Stimulated activated CD4-positive, alpha-beta T cell treated with anti-CD3 and anti-CD28 coated beads, TNF-alpha, amount 100 ng/mL, for 4 hours (primary cell): ENCODE measurements at regions not wholly inside any gene's neighbourhood (a gene's known extent, or its start where the extent isn't known, plus 50 kb on each side); places are given as distances from the start of the nearest gene placed in this dataset.
"Not testable (repeated sequence)": the region's sequence is repeated elsewhere in the genome, so short reads cannot be mapped to it uniquely, and the experiment has no call there.

Experiments used
- DNase-seq, 3 experiments: peaks; one replicate each; pipeline ENCODE4 v3.0.0-alpha.2; 2020; ENCODE audit warnings: low read depth in 3 of 3

DNA sequence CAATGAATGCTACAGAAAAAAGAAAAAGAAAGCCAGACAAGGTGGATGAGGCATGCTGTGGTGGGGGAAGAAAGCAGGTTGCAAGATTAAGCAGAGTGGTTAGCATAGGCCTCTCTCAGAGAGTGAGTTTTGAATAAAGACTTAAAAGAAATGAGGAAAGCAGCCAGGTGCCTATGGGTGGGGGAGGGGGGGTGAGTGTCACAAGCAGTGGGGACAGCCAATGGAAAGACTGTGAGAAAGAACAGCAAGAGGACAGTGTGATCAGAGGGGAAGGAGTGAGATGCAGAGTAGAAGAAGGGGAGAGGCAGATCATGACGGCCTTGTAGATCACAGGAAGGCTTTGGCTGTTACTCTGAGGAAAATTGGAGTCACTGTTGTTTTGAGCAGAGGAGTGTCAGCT lies 162.5 kb downstream of the SOX3 start:
- DNase-seq = no peak

DNA sequence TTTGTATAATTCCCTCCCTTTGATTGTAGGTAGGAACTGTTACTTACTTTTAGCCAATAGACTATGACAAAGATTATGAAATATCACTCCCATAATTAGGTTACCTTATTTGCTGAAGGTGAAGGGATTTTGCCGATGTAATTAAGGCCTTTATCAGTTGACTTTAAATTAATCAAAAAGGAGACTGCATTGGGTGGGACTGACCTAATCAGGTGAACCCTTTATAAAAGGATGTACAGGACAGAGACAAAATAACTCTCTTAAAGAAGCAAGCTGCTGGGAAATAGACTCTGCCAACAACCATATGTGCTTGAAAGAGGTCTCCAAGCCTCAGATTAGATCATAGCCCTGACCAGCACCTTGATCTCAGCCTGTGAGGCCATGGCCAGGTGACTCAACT lies 167.6 kb downstream of the SOX3 start:
- DNase-seq = no peak

DNA sequence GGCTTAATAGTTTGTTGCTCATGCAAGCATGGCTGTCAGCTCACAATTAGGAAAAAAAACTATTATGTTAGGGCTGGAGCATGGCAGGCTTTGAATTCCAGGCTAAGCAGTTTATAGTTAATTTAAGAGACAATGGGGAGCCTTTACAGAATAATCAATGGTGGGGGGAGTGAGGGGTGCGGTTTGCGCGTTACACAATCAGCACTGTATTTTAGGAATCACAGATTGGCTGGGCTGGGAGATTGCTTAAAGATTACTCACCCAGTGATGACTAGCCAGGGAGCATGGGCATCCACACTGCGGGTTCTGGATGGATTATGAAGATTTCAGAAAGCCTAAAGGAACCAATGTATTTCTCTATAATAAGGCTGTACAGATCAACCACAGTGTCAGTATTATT lies 186.6 kb downstream of the SOX3 start:
- DNase-seq = no peak

DNA sequence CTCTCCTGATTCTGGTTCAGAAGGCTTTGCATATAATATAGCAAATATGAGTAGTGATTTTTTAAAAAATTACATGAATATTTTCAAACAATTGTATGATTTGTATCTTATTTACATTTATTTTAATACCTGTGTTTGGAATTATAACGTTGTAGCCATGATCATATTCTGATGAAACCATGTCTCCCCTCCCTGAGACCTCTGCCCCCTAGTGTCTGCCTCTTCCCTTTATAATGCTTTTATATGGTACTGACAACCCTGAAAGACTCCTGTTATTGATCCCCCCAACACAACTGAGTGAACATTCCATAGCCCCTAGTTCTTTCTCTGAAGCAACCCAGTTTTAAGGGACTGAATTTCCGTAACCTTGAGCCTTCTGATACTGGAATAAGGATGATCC lies 187.4 kb downstream of the SOX3 start:
- DNase-seq = no peak

DNA sequence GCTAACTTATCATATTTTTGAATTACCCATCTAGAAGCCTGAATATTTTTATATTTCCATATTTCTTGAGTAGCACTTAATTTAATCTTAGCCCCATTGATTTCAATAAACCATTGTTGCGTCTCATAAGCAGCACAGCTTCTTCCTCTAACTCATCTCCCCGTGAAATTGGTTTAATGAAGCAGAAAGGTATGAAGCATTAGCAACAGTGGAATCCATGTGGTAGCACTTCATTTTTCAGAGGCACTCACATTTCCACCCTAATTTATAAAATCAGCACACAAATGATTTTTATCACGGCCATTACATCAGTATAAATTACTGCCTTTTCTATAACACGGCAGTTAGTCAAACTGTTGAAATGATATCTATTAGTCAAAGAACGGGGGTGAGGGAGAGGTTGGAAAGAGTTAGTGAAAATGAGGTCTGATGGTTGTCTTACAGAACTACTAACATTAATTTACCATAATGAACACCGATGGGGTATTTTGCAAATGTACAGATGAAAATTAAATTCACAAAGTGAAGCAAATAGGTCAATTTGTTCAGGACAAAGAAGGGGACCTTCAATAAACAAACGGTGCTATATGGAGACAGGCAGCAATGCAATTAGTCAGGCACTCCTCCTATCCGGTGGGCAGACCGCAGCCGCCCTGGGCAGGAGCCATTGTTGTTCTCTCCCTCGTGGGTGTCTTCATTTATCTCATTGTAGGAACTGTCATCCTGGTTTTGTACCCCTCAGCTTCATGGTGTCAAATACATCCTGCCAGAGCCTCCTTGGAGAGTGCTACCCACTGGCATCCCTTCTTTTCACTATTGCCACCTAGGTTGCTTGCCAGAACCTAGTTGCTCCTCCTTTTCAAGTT lies 205.7 kb downstream of the SOX3 start:
- DNase-seq = no peak

DNA sequence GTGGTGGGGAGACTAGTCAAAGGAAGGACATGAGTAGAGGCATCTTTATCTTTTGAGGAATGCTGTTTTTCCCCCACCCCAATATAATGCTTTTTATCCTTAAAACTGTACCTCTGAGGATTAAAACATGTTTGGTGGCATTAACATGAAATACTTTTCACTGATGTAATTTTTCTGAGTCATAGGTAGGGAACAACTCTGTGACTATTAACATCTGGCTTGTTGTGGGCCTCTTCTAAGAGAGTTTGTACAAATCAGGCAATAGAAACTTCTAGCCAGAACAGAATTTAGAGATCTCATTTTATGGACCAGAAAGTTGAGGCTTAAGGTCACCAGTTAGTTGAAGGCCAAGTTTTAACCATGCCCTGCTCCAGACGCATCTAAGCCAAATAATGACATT lies 207.6 kb downstream of the SOX3 start:
- DNase-seq = no peak

DNA sequence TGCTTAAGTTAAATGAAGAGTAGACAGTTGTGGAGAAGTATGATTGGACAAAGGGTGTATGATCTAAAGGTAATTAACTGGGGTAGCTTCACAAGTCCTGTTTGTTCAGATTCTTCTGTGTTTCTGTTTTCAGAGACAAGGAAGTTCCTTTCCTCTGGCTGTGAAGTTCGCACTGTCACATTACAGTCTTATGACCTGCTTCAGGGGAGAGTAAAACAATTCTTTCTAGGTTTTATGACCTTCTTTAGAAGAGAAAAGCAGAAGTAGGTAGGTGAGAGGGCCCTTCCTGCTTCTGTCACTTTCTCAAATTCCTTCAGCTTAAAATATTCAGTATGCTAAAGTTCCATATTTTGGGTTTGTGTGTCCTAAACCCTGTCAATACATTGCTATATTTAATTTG lies 211.9 kb downstream of the SOX3 start:
- DNase-seq = no peak

DNA sequence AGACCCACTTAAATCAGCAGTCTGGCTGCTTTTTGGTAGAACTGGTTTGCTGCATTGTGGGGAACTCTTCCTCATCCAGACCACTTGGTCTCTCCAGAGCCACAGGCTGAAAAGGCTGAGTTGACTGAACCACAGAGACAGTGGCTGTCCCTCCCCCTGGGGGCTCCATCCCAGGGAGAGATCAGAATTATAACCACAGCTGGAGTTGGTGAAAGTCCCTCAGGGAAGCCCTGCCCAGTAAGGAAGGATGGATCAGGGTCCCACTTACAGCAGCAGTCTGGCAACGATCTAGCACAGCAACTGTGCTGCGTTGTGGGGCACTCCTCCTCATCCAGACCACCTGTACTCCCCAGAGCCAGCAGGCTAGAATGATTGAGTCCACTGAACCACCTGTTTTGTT lies 212.7 kb downstream of the SOX3 start:
- DNase-seq = no peak

DNA sequence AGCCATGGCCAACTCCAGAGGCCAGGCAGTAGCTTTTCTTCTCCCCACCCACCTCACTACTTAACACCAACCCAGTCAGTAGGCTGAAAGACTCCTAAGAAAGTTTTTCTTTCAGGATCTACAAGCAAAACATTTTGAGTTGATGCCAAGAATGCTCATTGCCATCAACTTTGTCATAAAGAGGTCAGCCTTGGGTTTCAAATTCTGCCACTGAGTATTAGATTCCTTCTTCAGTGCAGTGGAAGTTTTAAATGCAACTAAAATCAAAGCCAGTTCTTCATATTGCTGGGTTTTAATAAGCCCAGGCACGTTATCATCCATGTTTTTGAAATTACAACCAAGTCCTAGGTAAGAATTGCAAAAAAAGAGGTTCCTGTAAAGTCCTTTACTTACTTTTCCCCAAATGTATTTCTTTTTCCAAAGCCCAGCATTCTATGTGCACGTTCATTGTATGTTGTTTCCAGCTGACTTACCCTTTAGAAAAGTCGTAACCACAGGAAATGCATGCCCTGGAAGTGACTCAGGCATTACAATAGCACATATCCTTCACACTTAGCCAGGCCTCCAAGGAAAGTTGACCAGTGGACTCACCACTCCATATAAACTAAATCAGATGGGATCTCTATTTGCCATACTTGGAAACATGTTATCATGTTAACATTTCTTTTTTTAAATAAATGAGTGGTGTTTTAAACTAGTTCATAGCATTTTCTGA lies 229.9 kb downstream of the SOX3 start:
- DNase-seq = no peak

DNA sequence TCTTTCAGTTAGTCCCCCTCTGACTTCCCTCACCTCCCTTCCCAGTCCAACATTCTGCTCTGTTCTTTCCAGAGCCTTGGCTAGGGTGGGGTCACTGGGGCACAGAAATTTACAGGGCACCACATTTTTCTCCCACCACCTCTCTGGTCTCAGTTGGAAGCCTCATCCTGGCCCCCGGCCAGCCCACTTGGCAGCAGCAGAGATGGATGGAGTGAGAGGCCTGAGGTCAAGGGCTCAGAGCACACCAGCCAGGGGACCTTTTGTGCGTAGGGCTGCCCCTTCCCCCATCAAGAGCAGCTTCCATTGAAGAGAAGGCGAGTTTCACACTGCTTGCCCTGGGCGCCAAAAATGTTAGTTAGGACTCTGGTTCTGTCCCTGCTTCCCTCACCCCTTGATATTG lies 230.9 kb downstream of the SOX3 start:
- no peak for DNase-seq

DNA sequence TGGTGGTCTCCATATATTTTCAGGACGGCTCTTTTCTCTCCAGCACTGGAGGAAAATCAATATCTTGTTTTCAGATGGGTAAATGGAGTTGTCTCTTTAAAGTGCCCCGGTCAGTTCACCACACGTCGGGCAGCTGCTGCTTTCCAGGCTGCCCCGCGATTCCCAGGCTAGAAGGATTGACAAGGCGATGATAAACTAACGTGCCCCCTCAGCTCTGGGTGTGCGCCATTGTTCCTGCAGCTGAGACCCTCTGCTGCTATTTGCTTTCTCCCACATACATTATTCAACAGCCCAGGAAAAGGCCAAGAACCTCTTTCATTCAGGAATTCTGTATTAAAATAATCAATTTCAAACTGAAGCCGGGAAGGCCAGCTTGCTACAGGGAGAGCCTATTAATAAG lies 254.5 kb downstream of the SOX3 start:
- no peak for DNase-seq

DNA sequence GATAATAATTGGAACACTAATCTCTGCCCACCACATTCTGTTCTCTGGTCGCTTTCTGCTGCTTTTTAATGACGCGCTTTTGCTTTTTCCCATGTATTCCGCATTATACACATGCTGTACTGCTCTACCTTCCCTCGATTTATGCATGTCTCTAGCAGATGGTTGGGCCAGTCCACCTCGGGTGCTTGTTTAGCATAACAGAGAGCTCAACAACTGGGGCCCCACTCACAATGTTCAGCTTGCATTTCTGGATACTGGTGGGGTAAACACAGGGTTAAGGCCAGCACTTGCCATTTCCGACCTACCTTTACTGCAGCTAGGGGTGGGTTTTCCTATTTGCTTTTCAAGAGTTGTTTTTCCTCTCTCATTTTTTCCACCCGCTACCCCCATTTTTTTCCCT lies 255.8 kb downstream of the SOX3 start:
- no peak for DNase-seq

DNA sequence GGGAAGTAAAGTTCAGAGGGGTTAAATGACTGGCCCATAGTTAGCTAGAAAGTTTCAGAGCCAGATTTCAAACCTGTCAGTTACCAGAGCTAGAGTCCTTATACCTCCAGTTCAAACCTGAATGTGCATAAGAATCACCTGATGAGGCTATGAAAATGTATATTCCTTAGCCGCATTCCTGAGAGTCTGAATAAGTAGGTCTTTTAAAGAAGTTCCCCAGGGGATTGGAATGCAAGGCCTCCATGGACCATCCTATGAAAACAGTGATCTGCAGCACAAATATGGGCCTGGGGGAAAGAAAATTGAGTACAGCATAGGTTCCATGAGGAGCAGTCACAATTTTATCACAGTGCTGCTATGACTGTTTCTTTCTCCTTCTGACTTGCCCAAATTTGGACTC lies 263.9 kb upstream of the CXorf66 start:
- no peak for DNase-seq

DNA sequence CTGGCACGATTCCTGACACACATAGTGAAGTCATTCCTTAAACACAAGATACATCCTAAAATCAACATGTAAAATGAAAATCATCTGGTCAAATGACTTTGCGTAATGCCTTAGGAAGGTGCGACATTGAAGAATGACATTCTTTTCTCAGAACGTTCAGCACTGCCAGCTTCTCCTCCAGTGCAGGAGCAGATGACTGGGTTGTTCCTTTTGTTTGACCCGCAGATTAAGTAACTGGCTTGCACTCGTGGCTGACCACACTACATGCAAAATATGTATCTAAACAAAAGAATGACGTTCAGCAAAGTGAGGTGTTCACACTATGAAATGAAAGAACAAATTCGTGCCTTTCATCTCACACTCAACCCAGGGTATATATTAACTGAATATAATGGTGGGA lies 260.7 kb upstream of the CXorf66 start:
- DNase-seq = not testable (repeated sequence)

DNA sequence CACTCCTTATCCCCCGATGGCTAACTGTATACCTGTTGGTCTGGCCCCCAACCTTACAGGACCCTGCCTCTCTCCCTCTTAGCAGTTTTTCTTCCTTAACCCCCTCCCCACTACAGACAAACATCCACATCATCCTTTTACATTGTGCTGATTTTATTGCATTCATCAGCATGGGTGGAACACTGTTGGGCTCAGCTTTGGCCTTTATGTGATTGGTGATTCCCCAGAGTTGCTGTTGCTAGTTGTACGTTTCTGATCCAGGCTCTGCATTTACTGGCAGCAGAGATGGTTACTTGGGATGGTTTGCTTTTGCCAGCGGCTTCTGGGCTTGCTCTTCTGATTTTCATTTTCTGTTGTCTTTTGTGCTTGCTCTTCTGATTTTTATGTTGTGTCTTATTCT lies 250.6 kb upstream of the CXorf66 start:
- not testable (repeated sequence) for DNase-seq

DNA sequence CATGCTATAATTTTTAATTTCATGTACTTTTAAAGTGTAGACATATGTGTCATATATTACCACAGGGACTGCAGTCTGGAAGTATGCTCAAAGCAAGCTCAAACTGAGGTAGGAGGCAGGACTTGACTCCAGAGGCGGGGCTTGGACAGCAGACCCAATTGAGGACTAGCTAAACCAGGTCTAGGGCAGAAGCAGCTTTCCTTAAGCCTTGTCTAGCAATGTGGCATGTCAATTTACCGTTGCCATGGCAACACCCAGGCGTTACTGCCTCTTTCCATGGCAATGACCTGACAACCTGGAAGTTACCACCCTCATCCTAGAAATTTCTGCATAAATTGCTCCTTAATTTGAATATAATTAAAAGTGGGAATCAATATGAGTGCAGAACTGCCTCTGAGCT lies 249.2 kb upstream of the CXorf66 start:
- not testable (repeated sequence) for DNase-seq

DNA sequence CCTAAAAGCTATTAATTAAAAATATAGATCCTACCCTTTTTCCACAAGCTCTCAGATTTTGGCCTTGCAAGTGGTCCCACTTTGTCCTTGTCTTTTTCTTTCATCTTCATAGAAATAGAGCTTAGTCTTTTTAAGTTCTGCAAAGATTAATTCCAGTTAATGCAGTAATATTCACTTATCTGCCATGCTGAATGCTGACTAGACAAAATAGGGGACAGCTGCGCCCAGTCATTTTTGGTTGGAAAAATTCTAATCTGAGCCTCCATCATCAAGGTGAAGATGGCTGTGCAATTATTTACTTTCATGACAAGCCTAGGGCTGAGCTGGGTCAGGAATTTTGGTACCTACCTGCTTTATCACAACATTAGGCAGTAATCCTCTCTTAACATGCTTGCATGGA lies 241.3 kb upstream of the CXorf66 start:
- no peak for DNase-seq

DNA sequence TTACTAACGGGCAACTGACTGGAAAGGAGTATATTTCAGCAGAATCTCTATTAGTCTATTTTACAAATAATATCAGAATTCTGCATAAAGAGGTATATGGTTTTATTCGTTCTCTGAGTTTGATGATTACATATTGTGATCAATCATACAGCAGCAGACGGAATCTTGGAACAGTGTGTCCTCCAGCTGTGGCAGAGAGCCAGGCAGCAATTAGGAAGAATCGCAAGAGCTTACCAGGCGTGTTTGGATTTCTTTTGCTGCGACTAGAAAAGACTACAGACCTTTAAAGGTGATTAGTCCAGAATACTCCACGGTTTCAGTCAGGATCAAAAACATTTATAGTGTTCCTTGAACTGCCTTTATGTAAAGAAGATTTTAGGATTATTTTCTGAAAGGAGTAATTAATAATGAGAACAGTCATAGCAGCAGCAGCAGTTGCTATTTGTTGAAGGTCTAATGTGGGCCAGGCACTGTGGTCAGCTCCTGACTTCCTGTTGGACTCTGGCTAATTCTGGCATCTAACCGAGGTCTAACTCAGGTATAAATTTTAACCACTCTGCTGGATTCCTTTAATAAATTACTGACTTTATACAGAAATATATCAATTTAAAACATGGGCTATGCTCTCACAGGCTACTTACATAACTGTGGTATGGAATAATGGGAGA lies 225.3 kb upstream of the CXorf66 start:
- no peak for DNase-seq

DNA sequence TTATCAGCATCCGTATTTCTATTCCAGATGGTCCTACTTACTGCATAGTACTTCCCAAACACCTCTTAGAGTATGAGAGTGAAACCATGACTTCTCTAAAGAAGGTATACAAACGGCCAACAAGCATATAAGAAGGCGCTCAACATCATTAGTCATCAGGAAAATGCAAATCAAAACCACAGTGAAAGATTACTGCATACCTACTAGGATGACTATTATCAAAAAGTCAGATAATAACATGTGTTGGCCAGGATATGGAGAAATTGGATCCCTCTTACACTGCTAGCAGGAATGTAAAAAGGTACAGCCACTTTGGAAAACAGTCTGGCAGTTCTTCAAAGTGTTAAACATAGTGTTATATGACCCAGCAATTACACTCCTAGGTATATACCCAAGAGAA lies 215.3 kb upstream of the CXorf66 start:
- DNase-seq = no peak

DNA sequence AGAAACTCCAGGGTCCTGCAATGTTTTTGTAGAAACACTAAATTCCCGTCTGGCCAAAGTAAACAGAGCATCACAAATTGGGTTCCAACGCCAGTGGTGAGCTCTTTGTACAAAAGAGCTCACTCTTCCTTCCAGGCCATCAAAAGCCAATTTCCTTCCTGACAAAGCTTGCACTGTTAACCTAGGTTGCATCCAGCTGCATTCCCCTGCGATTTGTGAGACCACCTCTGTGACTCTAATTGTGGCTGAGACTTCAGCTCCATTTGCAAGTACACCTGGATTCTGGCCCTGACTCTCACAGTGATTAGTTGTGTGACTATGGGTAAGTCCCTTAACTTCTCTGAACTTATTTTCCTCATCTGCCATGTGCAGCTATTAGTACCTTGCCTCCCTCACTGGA lies 212.5 kb upstream of the CXorf66 start:
- no peak for DNase-seq

DNA sequence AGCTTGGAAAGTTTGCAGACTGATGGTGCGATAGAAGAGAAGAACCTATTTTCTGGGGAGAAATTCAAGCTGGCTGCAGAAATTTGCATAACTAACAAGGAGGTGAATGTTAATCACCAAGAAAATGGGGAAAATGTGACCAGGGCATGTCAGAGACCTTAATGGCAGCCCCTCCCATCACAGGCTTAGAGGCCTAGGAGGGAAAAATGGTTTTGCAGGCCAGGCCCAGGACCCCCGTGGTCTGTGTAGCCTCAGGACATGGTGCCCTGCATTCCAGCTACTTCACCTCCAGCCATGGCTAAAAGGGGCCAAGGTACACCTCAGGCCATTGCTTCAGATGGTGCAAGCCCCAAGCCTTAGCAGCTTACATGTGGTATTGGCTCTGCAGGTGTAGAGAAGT lies 207.1 kb upstream of the CXorf66 start:
- no peak for DNase-seq

DNA sequence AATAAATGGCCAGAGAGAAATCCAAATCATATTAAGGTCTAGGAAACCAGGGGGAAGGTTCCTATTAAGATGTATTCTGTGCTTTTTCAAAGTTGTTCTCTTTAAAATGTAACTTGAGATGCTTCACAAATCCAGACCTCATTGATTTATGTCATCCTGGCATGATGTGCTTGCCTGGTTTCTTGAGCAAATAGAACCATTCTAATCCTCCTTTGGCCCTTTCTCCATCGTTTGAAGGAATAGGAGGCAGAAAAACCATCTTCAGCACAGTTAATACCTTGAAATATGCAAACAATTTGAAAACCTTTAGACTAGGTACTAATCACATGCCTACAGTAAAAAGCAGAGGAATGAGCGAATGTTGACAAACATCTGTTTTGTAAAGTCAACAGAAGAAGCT lies 202.2 kb upstream of the CXorf66 start:
- DNase-seq = no peak

DNA sequence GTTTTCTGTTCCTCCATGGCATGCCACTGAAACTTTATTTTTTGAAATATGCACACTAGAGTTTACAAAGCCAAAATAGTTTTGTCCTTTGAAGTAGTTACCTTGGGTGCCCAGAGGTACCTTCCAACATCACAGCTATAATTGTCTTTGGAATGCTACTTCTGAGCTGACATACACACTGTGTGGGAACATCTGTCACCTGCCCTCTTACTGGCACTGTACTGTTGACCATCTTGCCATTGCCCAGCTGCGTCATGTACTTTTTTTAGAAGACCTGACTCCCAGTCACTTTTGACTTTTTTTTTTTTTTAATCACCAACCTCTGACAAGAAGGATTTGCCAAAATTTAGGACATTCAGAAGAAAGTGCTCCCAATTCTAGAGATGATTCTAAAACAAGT lies 200.5 kb upstream of the CXorf66 start:
- no peak for DNase-seq
